Mammary epithelial cell (primary cell): ENCODE measurements at regions not wholly inside any gene's neighbourhood (a gene's known extent, or its start where the extent isn't known, plus 50 kb on each side); places are given as distances from the start of the nearest gene placed in this dataset.

Experiments
- EZH2 ChIP-seq: IDR thresholded peaks from 2 replicates; pipeline ENCODE4 v1.6.1; 2012; ENCODE audit warnings: low read length, inconsistent platforms, borderline replicate concordance
- TF ChIP-seq, protein P1 (sequence below), 2 donors: IDR thresholded peaks in 1 of 2; conservative IDR thresholded peaks in 1 of 2; 2 replicates each; pipeline ENCODE4 v1.5.1; 2011 to 2012; ENCODE audit warnings: inconsistent platforms in 2 of 2, low read length in 2 of 2, mild to moderate bottlenecking in 2 of 2, control low read depth in 1 of 2, low read depth in 1 of 2; ENCODE audit not compliant: insufficient read depth in 1 of 2; ENCODE audit errors: extremely low read depth in 1 of 2

DNA sequence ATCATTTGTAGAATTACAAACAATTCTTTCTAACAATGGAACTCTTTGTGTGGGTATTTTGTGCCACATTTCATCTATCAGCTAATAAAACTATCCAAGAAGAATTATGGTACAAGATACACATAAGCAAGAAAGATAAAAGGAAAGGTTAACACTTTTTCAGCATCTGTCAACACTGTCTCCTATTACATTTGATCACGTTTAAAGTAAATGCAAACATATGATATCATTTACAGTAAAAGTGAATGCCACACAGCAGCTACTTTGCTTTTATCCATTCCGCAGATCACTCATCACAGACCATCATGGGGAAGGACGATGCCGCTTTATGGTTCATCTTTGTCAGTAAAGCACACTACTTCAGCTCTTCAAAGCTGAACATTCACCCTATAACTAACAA is 456.4 kb upstream of the MANEA start:
- TF ChIP-seq, protein P1, sequence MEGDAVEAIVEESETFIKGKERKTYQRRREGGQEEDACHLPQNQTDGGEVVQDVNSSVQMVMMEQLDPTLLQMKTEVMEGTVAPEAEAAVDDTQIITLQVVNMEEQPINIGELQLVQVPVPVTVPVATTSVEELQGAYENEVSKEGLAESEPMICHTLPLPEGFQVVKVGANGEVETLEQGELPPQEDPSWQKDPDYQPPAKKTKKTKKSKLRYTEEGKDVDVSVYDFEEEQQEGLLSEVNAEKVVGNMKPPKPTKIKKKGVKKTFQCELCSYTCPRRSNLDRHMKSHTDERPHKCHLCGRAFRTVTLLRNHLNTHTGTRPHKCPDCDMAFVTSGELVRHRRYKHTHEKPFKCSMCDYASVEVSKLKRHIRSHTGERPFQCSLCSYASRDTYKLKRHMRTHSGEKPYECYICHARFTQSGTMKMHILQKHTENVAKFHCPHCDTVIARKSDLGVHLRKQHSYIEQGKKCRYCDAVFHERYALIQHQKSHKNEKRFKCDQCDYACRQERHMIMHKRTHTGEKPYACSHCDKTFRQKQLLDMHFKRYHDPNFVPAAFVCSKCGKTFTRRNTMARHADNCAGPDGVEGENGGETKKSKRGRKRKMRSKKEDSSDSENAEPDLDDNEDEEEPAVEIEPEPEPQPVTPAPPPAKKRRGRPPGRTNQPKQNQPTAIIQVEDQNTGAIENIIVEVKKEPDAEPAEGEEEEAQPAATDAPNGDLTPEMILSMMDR (conservative IDR thresholded peaks at IDR 0.05 in 1 of 2, IDR thresholded peaks at IDR 0.05 in 1 of 2; ENCODE audit: extremely low read depth in 1 of 2, insufficient read depth in 1 of 2, low read depth in 1 of 2, low read length in 2 of 2) = no peak
- TF ChIP-seq EZH2 = no peak
